H9 (cell line): ENCODE measurements at regions not wholly inside any gene's neighbourhood (a gene's known extent, or its start where the extent isn't known, plus 50 kb on each side); places are given as distances from the start of the nearest gene placed in this dataset.

Experiments
- DNase-seq: peaks from one replicate; pipeline ENCODE4 v3.0.0-alpha.2; 2017
- H2AFZ ChIP-seq: one replicate; pipeline ENCODE4 v1.6.1; 2013; ENCODE audit warnings: mild to moderate bottlenecking, low read length, control low read depth, moderate library complexity
- H2AK5ac ChIP-seq: 2 replicates; pipeline ENCODE4 v1.6.1; 2013; ENCODE audit warnings: low read length, control low read depth, mixed read lengths; ENCODE audit not compliant: insufficient read length
- H2BK120ac ChIP-seq: one replicate; pipeline ENCODE4 v1.6.1; 2013; ENCODE audit warnings: low read depth, mild to moderate bottlenecking, low read length, control low read depth, inconsistent platforms; ENCODE audit not compliant: poor library complexity, severe bottlenecking
- H2BK12ac ChIP-seq: 2 replicates; pipeline ENCODE4 v1.6.1; 2013; ENCODE audit warnings: low read length, control low read depth, mixed read lengths, low read depth; ENCODE audit not compliant: insufficient read length
- H2BK15ac ChIP-seq: 2 replicates; pipeline ENCODE4 v1.6.1; 2013; ENCODE audit warnings: low read depth, low read length, control low read depth
- H2BK20ac ChIP-seq: one replicate; pipeline ENCODE4 v1.6.1; 2013; ENCODE audit warnings: low read depth, mild to moderate bottlenecking, low read length, control low read depth, inconsistent platforms; ENCODE audit not compliant: poor library complexity, severe bottlenecking
- H2BK5ac ChIP-seq: 2 replicates; pipeline ENCODE4 v1.6.1; 2013; ENCODE audit warnings: low read length, control low read depth, mixed read lengths; ENCODE audit not compliant: insufficient read length
- H3K14ac ChIP-seq: 2 replicates; pipeline ENCODE4 v1.6.1; 2013; ENCODE audit warnings: low read length, control low read depth; ENCODE audit not compliant: insufficient read depth
- H3K18ac ChIP-seq: 2 replicates; pipeline ENCODE4 v1.6.1; 2013; ENCODE audit warnings: low read depth, mild to moderate bottlenecking, mixed read lengths, low read length, control low read depth; ENCODE audit not compliant: insufficient read length
- H3K23ac ChIP-seq: 2 replicates; pipeline ENCODE4 v1.6.1; 2013; ENCODE audit warnings: low read length, control low read depth, mixed read lengths, low read depth; ENCODE audit not compliant: insufficient read length
- H3K23me2 ChIP-seq: 2 replicates; pipeline ENCODE4 v1.6.1; 2013; ENCODE audit warnings: low read depth, mild to moderate bottlenecking, mixed read lengths, low read length, control low read depth; ENCODE audit not compliant: insufficient read length, poor library complexity, severe bottlenecking
- H3K27ac ChIP-seq: 2 replicates; pipeline ENCODE4 v1.5.1; 2013; ENCODE audit warnings: low read length, control low read depth, mixed read lengths, low read depth; ENCODE audit not compliant: insufficient read length
- H3K27me3 ChIP-seq: 2 replicates; pipeline ENCODE4 v1.6.1; 2013; ENCODE audit warnings: low read length, control low read depth, inconsistent platforms; ENCODE audit not compliant: insufficient read depth
- H3K4ac ChIP-seq: 2 replicates; pipeline ENCODE4 v1.6.1; 2013; ENCODE audit warnings: low read depth, mild to moderate bottlenecking, control low read depth, inconsistent platforms, low read length, moderate library complexity
- H3K4me1 ChIP-seq: 2 replicates; pipeline ENCODE4 v1.6.1; 2013; ENCODE audit warnings: low read length, control low read depth, inconsistent platforms; ENCODE audit not compliant: insufficient read depth
- H3K4me2 ChIP-seq: 2 replicates; pipeline ENCODE4 v1.6.1; 2013; ENCODE audit warnings: low read length, control low read depth, mixed read lengths; ENCODE audit not compliant: insufficient read length, insufficient read depth
- H3K56ac ChIP-seq: 2 replicates; pipeline ENCODE4 v1.6.1; 2013; ENCODE audit warnings: low read depth, mild to moderate bottlenecking, mixed read lengths, low read length, control low read depth; ENCODE audit not compliant: insufficient read length
- H3K79me1 ChIP-seq: 2 replicates; pipeline ENCODE4 v1.6.1; 2013; ENCODE audit warnings: low read depth, mild to moderate bottlenecking, moderate library complexity, low read length, control low read depth, inconsistent platforms; ENCODE audit not compliant: insufficient read depth, poor library complexity, severe bottlenecking
- H3K79me2 ChIP-seq: 2 replicates; pipeline ENCODE4 v1.6.1; 2013; ENCODE audit warnings: low read length, control low read depth, inconsistent platforms; ENCODE audit not compliant: insufficient read depth
- H3K9ac ChIP-seq: 2 replicates; pipeline ENCODE4 v1.6.1; 2013; ENCODE audit warnings: low read length, control low read depth, mixed read lengths; ENCODE audit not compliant: insufficient read length; ENCODE audit errors: extremely low read depth
- H3K9me3 ChIP-seq: one replicate; pipeline ENCODE4 v1.6.1; 2013; ENCODE audit warnings: low read depth, low read length, inconsistent platforms; ENCODE audit not compliant: control insufficient read depth
- H3T11ph ChIP-seq: one replicate; pipeline ENCODE4 v1.6.1; 2013; ENCODE audit warnings: mild to moderate bottlenecking, low read length, control low read depth, inconsistent platforms
- H4K20me1 ChIP-seq: one replicate; pipeline ENCODE4 v1.6.1; 2013; ENCODE audit not compliant: control insufficient read depth, insufficient read length, insufficient read depth
- H4K5ac ChIP-seq: 2 replicates; pipeline ENCODE4 v1.6.1; 2013; ENCODE audit warnings: low read depth, mild to moderate bottlenecking, mixed read lengths, low read length, control low read depth; ENCODE audit not compliant: insufficient read length
- H4K8ac ChIP-seq: replicated peaks from 2 replicates; pipeline ENCODE4 v1.6.1; 2013; ENCODE audit warnings: low read length, control low read depth, mixed read lengths, low read depth; ENCODE audit not compliant: insufficient read length
- H4K91ac ChIP-seq: 2 replicates; pipeline ENCODE4 v1.6.1; 2013; ENCODE audit warnings: low read depth, mild to moderate bottlenecking, moderate library complexity, mixed read lengths, low read length, control low read depth; ENCODE audit not compliant: insufficient read length
- H3K27ac Mint-ChIP-seq, 3 experiments: 2 replicates in 2 of 3; 3 replicates in 1 of 3; pipeline ENCODE4 v1.8.0; 2020 to 2021; ENCODE audit warnings: mixed read lengths in 3 of 3, mild to moderate bottlenecking in 1 of 3, moderate library complexity in 1 of 3
- H3K27me3 Mint-ChIP-seq: 2 replicates; pipeline ENCODE4 v1.8.0; 2021; ENCODE audit warnings: low read depth, mild to moderate bottlenecking, moderate library complexity, mixed read lengths
- H3K36me3 Mint-ChIP-seq, 3 experiments: 2 replicates in 2 of 3; 3 replicates in 1 of 3; pipeline ENCODE4 v1.8.0; 2020 to 2021; ENCODE audit warnings: low read depth in 3 of 3, mixed read lengths in 3 of 3; ENCODE audit not compliant: insufficient read depth in 1 of 3
- H3K4me1 Mint-ChIP-seq, 2 experiments: 2 replicates each; pipeline ENCODE4 v1.8.0; 2020; ENCODE audit warnings: mixed read lengths in 2 of 2
- H3K4me3 Mint-ChIP-seq, 2 experiments: 2 replicates in 1 of 2; 3 replicates in 1 of 2; pipeline ENCODE4 v1.8.0; 2020 to 2021; ENCODE audit warnings: mild to moderate bottlenecking in 2 of 2, mixed read lengths in 2 of 2, moderate library complexity in 1 of 2
- H3K9me3 Mint-ChIP-seq, 2 experiments: 2 replicates in 1 of 2; 3 replicates in 1 of 2; pipeline ENCODE4 v1.8.0; 2020; ENCODE audit warnings: mild to moderate bottlenecking in 2 of 2, mixed read lengths in 2 of 2, moderate library complexity in 1 of 2
- WGBS: extraction: QIAGEN DNeasy Blood & Tissue Kit; methylation state at CpG from one replicate; pipeline ENCODE4 v1.1.7; 2013; ENCODE audit warnings: missing lambda C conversion rate, low lambda C conversion rate, mixed read lengths; ENCODE audit not compliant: insufficient read length; ENCODE audit errors: extremely low coverage; 5-methylcytosine and 5-hydroxymethylcytosine counted together
- TF ChIP-seq, protein P1 (sequence below): fragments of 200-600 bp; sonication (generic); conservative IDR thresholded peaks from 3 replicates; pipeline ENCODE4 v1.8.0; 2021; ENCODE audit warnings: antibody characterized with exemption, mild to moderate bottlenecking

DNA sequence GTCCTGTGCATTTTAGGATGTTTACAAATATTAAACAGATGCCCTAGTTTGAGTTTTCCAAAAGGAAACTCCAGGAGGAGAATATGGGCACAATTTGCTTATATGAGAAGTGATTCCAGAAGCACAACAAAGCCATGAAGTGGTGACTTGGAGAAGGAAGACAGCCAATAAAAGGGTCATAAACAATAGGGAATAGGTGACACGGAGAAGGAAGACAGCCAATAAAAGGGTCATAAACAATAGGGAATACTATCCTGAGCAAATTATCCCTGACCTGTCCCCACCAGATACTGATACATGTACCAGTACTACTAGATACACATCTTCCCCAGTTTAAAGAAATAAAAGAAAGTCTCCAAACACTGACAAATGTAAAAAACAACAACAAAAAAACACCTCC, 663.6 kb downstream of the GBE1 start:
- no peak overlapping the region for H3K4me2 ChIP-seq
- H3K79me1 ChIP-seq = no peaks in the 10 kb centered on the region
- no peak overlapping the region for H3K18ac ChIP-seq
- Mint-ChIP-seq H3K27ac (no peak overlapping the region; a peak in 1 of 7 replicates), H3K9me3 (no peaks in the 10 kb centered on the region; a peak in 1 of 5 replicates), H3K36me3 (no peaks in the 10 kb centered on the region), H3K27me3 (no peaks in the 10 kb centered on the region), H3K4me3 (no peak overlapping the region), H3K4me1 (no peaks in the 10 kb centered on the region)
- H2BK5ac ChIP-seq = no peak overlapping the region
- no peak overlapping the region for H2BK12ac ChIP-seq
- no peaks in the 10 kb centered on the region for H3K9me3 ChIP-seq
- H3K9ac ChIP-seq = no peak overlapping the region
- no peaks in the 10 kb centered on the region for H3K79me2 ChIP-seq
- no peaks in the 10 kb centered on the region for H4K20me1 ChIP-seq
- TF ChIP-seq, protein P1, sequence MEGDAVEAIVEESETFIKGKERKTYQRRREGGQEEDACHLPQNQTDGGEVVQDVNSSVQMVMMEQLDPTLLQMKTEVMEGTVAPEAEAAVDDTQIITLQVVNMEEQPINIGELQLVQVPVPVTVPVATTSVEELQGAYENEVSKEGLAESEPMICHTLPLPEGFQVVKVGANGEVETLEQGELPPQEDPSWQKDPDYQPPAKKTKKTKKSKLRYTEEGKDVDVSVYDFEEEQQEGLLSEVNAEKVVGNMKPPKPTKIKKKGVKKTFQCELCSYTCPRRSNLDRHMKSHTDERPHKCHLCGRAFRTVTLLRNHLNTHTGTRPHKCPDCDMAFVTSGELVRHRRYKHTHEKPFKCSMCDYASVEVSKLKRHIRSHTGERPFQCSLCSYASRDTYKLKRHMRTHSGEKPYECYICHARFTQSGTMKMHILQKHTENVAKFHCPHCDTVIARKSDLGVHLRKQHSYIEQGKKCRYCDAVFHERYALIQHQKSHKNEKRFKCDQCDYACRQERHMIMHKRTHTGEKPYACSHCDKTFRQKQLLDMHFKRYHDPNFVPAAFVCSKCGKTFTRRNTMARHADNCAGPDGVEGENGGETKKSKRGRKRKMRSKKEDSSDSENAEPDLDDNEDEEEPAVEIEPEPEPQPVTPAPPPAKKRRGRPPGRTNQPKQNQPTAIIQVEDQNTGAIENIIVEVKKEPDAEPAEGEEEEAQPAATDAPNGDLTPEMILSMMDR = no peak
- H3T11ph ChIP-seq = no peak overlapping the region
- no peak overlapping the region for H2AK5ac ChIP-seq
- H3K23me2 ChIP-seq = no peaks in the 10 kb centered on the region
- no peak overlapping the region for H2BK20ac ChIP-seq
- H4K5ac ChIP-seq = no peak overlapping the region
- no peak overlapping the region for H3K27ac ChIP-seq
- H3K56ac ChIP-seq = no peak overlapping the region
- no peak overlapping the region for H2BK120ac ChIP-seq
- H4K8ac ChIP-seq = no peak overlapping the region
- no peaks in the 10 kb centered on the region for H3K4me1 ChIP-seq
- no peak overlapping the region for H3K4ac ChIP-seq
- no peak for DNase-seq
- no peaks in the 10 kb centered on the region for H3K27me3 ChIP-seq
- no peak overlapping the region for H4K91ac ChIP-seq
- H3K23ac ChIP-seq = no peak overlapping the region
- WGBS = no CpG with 5 or more reads among the region's 1 CpG
- no peak overlapping the region for H2BK15ac ChIP-seq
- no peak overlapping the region for H3K14ac ChIP-seq
- no peak overlapping the region for H2AFZ ChIP-seq
